B cell (primary cell): ENCODE measurements at regions not wholly inside any gene's neighbourhood (a gene's known extent, or its start where the extent isn't known, plus 50 kb on each side); places are given as distances from the start of the nearest gene placed in this dataset.

Experiments
- CTCF ChIP-seq: fragments of 200-600 bp; IDR thresholded peaks from one replicate; pipeline ENCODE4 v1.8.0; 2022; ENCODE audit warnings: antibody characterized with exemption, mild to moderate bottlenecking
- EZH2 ChIP-seq: IDR thresholded peaks from 2 replicates; pipeline ENCODE4 v1.6.1; 2012; ENCODE audit warnings: borderline replicate concordance, low read depth, mild to moderate bottlenecking, moderate library complexity, low read length; ENCODE audit not compliant: insufficient read depth, poor library complexity, severe bottlenecking

- no peak for TF ChIP-seq CTCF
- TF ChIP-seq EZH2, result no peak
Observed at GRCh38 chr6:81214414-81215091, 537.9 kb downstream of the TENT5A start.
